Keratinocyte (primary cell): ENCODE measurements at regions not wholly inside any gene's neighbourhood (a gene's known extent, or its start where the extent isn't known, plus 50 kb on each side); places are given as distances from the start of the nearest gene placed in this dataset.

Experiments used
- DNase-seq: peaks from one replicate; pipeline ENCODE4 v3.0.0-alpha.2; 2011; ENCODE audit warnings: low read depth, missing footprints, low spot score
- FAIRE-seq: peaks from 2 replicates; lab custom pipeline; 2011; peaks lifted over from hg19 to GRCh38; lab: Jason Lieb, UNC
- H2AFZ ChIP-seq: 2 replicates; pipeline ENCODE4 v1.6.0; 2012; ENCODE audit warnings: low read length, control low read depth, inconsistent platforms; ENCODE audit not compliant: control insufficient read depth
- H3K27ac ChIP-seq: 2 replicates; pipeline ENCODE4 v1.5.1; 2011; ENCODE audit warnings: low read length; ENCODE audit not compliant: control insufficient read depth, insufficient read depth
- H3K27me3 ChIP-seq: 3 replicates; pipeline ENCODE4 v1.6.0; 2011; ENCODE audit warnings: low read length; ENCODE audit not compliant: control insufficient read depth, insufficient read depth; ENCODE audit errors: extremely low read depth
- H3K36me3 ChIP-seq, 2 experiments: 2 replicates in 1 of 2; 3 replicates in 1 of 2; pipeline ENCODE4 v1.5.1; 2011; ENCODE audit warnings: low read length in 2 of 2, mild to moderate bottlenecking in 1 of 2; ENCODE audit not compliant: control insufficient read depth in 2 of 2, insufficient read depth in 2 of 2; ENCODE audit errors: extremely low read depth in 1 of 2
- H3K4me1 ChIP-seq: 3 replicates; pipeline ENCODE4 v1.5.1; 2011; ENCODE audit warnings: low read length; ENCODE audit not compliant: control insufficient read depth, insufficient read depth; ENCODE audit errors: extremely low read depth
- H3K4me2 ChIP-seq: 3 replicates; pipeline ENCODE4 v1.6.0; 2011; ENCODE audit warnings: low read depth, low read length; ENCODE audit not compliant: control insufficient read depth, insufficient read depth; ENCODE audit errors: extremely low read depth
- H3K4me3 ChIP-seq, 3 experiments: fragments of 200-600 bp in 1 of 3; sonication (generic) in 1 of 3; 2 replicates in 2 of 3; 3 replicates in 1 of 3; pipeline ENCODE4 v1.5.1; 2011 to 2016; ENCODE audit warnings: low read length in 3 of 3, mild to moderate bottlenecking in 3 of 3, control low read depth in 2 of 3, inconsistent platforms in 1 of 3, low read depth in 1 of 3, mixed read lengths in 1 of 3, mixed run types in 1 of 3, moderate library complexity in 1 of 3; ENCODE audit not compliant: control insufficient read depth in 2 of 3, insufficient read depth in 2 of 3; ENCODE audit errors: extremely low read depth in 1 of 3
- H3K79me2 ChIP-seq: 2 replicates; pipeline ENCODE4 v1.6.0; 2012; ENCODE audit warnings: low read length; ENCODE audit not compliant: control insufficient read depth, insufficient read depth
- H3K9ac ChIP-seq: 3 replicates; pipeline ENCODE4 v1.6.0; 2011; ENCODE audit warnings: low read length; ENCODE audit not compliant: control insufficient read depth, insufficient read depth; ENCODE audit errors: extremely low read depth
- H3K9me1 ChIP-seq: 3 replicates; pipeline ENCODE4 v1.6.0; 2011; ENCODE audit warnings: low read length; ENCODE audit not compliant: control insufficient read depth, insufficient read depth; ENCODE audit errors: extremely low read depth
- H3K9me3 ChIP-seq: 2 replicates; pipeline ENCODE4 v1.5.1; 2012; ENCODE audit warnings: low read depth, low read length; ENCODE audit not compliant: control insufficient read depth
- H4K20me1 ChIP-seq: 3 replicates; pipeline ENCODE4 v1.6.0; 2011; ENCODE audit warnings: low read length; ENCODE audit not compliant: control insufficient read depth, insufficient read depth; ENCODE audit errors: extremely low read depth
- EZH2 ChIP-seq: IDR thresholded peaks from one replicate; pipeline ENCODE4 v1.6.1; 2012; ENCODE audit warnings: inconsistent platforms, mild to moderate bottlenecking, low read length, moderate library complexity
- dilution Hi-C: fragments of 300-500 bp; cut with MboI; formaldehyde crosslinking; loops from one replicate; pipeline ENCODE4 v1.7.0; 2020; ENCODE audit warnings: low sequenced_read_pairs; ENCODE audit not compliant: extremely low pct_ligation_motif_present
- TF ChIP-seq, protein P1 (sequence below), 3 experiments: IDR thresholded peaks in 1 of 3; conservative IDR thresholded peaks in 1 of 3; optimal IDR thresholded peaks in 1 of 3; 2 replicates in 2 of 3; 3 replicates in 1 of 3; pipeline versions ENCODE3 to v1.5.1; 2011; ENCODE audit warnings: low read length in 3 of 3, mild to moderate bottlenecking in 3 of 3, moderate library complexity in 2 of 3, control low read depth in 1 of 3, inconsistent platforms in 1 of 3; ENCODE audit not compliant: insufficient read depth in 2 of 3; ENCODE audit errors: extremely low read depth in 1 of 3

DNA sequence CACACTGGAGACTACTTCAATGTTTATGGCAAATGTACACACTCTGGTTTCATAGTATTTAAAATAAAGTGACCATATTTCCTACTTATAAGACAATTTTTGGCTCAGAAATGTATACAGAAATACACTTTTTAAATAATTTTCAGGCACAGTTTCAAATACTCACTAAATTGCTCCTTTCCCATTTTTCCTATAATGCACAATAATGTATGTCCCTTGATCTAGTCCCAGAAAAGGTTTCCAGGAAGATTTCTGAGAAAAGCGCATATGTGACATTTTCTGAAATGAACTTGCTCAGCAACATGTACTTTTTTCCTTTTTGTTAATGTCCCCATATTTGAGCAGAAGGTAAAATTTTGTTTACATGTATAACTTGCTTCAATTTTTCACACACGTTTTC, 591.4 kb downstream of the CD109 start:
- H3K9me3 ChIP-seq = no peaks in the 10 kb centered on the region
- H3K9ac ChIP-seq = no peak overlapping the region
- DNase-seq (no peak), FAIRE-seq (no peak)
- no peak overlapping the region for H3K4me2 ChIP-seq
- no peaks in the 10 kb centered on the region for H4K20me1 ChIP-seq
- TF ChIP-seq, protein P1, sequence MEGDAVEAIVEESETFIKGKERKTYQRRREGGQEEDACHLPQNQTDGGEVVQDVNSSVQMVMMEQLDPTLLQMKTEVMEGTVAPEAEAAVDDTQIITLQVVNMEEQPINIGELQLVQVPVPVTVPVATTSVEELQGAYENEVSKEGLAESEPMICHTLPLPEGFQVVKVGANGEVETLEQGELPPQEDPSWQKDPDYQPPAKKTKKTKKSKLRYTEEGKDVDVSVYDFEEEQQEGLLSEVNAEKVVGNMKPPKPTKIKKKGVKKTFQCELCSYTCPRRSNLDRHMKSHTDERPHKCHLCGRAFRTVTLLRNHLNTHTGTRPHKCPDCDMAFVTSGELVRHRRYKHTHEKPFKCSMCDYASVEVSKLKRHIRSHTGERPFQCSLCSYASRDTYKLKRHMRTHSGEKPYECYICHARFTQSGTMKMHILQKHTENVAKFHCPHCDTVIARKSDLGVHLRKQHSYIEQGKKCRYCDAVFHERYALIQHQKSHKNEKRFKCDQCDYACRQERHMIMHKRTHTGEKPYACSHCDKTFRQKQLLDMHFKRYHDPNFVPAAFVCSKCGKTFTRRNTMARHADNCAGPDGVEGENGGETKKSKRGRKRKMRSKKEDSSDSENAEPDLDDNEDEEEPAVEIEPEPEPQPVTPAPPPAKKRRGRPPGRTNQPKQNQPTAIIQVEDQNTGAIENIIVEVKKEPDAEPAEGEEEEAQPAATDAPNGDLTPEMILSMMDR (optimal IDR thresholded peaks at IDR 0.05 in 1 of 3, IDR thresholded peaks at IDR 0.05 in 1 of 3, conservative IDR thresholded peaks at IDR 0.05 in 1 of 3; ENCODE audit: extremely low read depth in 1 of 3, insufficient read depth in 2 of 3, low read length in 3 of 3) = no peak
- no peak for TF ChIP-seq EZH2
- H3K9me1 ChIP-seq = no peaks in the 10 kb centered on the region
- no peaks in the 10 kb centered on the region for H3K36me3 ChIP-seq
- H3K4me3 ChIP-seq = no peak overlapping the region
- no peak overlapping the region for H2AFZ ChIP-seq
- H3K27ac ChIP-seq = no peak overlapping the region
- H3K79me2 ChIP-seq = no peaks in the 10 kb centered on the region
- dilution Hi-C loops = no loop called here
- H3K4me1 ChIP-seq = no peaks in the 10 kb centered on the region
- H3K27me3 ChIP-seq = no peaks in the 10 kb centered on the region

DNA sequence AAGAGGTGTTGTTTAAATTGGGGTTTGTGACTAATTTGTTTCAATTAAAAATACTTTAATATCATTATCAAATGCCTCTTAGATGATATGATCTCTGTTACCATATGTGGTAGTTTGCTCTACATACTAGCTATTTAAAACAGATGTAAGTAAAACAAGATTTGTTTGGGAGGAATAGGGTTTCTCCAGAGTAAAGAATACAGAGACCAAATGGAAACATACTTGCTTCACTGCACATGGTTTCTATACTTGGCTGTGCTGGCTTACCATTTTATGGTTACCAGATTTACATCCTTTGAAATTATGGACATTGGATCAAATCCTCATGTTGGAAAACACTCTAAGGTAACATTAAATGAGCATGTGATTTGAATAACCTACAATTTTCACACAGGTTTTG, 588.3 kb downstream of the CD109 start:
- no peak for FAIRE-seq
- no peak overlapping the region for H3K27ac ChIP-seq
- no peak for DNase-seq
- H3K4me3 ChIP-seq = no peak overlapping the region
- H3K27me3 ChIP-seq = no peaks in the 10 kb centered on the region
- no peaks in the 10 kb centered on the region for H3K9me1 ChIP-seq
- H3K4me2 ChIP-seq = no peak overlapping the region
- TF ChIP-seq, protein P1 (optimal IDR thresholded peaks at IDR 0.05 in 1 of 3, IDR thresholded peaks at IDR 0.05 in 1 of 3, conservative IDR thresholded peaks at IDR 0.05 in 1 of 3; ENCODE audit: extremely low read depth in 1 of 3, insufficient read depth in 2 of 3, low read length in 3 of 3) = no peak
- TF ChIP-seq EZH2 = no peak
- H3K79me2 ChIP-seq = no peaks in the 10 kb centered on the region
- no peaks in the 10 kb centered on the region for H3K4me1 ChIP-seq
- H2AFZ ChIP-seq = no peak overlapping the region
- H3K36me3 ChIP-seq = no peaks in the 10 kb centered on the region
- no peaks in the 10 kb centered on the region for H4K20me1 ChIP-seq
- dilution Hi-C loops = no loop called here
- no peaks in the 10 kb centered on the region for H3K9me3 ChIP-seq
- H3K9ac ChIP-seq = no peak overlapping the region
